H1 (cell line): ENCODE measurements at regions not wholly inside any gene's neighbourhood (a gene's known extent, or its start where the extent isn't known, plus 50 kb on each side); places are given as distances from the start of the nearest gene placed in this dataset.
"Not testable (repeated sequence)": the region's sequence is repeated elsewhere in the genome, so short reads cannot be mapped to it uniquely, and the experiment has no call there.

Experiments
- CTCF ChIA-PET: fragments of 300-600 bp; sonication (Branson Sonifier 250); formaldehyde crosslinking; loops from one replicate; lab custom pipeline; 2021; ENCODE audit not compliant: partially characterized antibody; lab: Charles Lee
- POLR2A ChIA-PET: fragments of 300-600 bp; sonication (Branson Sonifier 250); formaldehyde crosslinking; loops from one replicate; lab custom pipeline; 2021; ENCODE audit warnings: inconsistent platforms; ENCODE audit not compliant: partially characterized antibody; lab: Charles Lee
- DNase-seq, 2 experiments: peaks; one replicate each; pipeline versions ENCODE4 v3.0.0 to v3.0.0-alpha.2; 2010 to 2022; ENCODE audit warnings: low spot score in 2 of 2, low read depth in 1 of 2, mixed read lengths in 1 of 2
- FAIRE-seq: peaks from 2 replicates; lab custom pipeline; 2011; peaks lifted over from hg19 to GRCh38; lab: Jason Lieb, UNC
- H2AFZ ChIP-seq: 2 replicates; pipeline ENCODE4 v1.8.1; 2012; ENCODE audit warnings: low read length, inconsistent platforms
- H2AK5ac ChIP-seq: 2 replicates; pipeline ENCODE4 v1.6.1; 2013; ENCODE audit warnings: low read depth, low read length
- H2BK120ac ChIP-seq: replicated peaks from 2 replicates; pipeline ENCODE3; 2013; ENCODE audit warnings: low read depth, low read length, inconsistent platforms
- H2BK12ac ChIP-seq: 2 replicates; pipeline ENCODE4 v1.6.1; 2013; ENCODE audit warnings: low read depth, low read length
- H2BK15ac ChIP-seq: 2 replicates; pipeline ENCODE4 v1.6.1; 2013; ENCODE audit warnings: low read length
- H2BK20ac ChIP-seq: 2 replicates; pipeline ENCODE4 v1.6.1; 2013; ENCODE audit warnings: low read length
- H2BK5ac ChIP-seq: 2 replicates; pipeline ENCODE4 v1.6.1; 2013; ENCODE audit warnings: low read depth, low read length
- H3K14ac ChIP-seq: 2 replicates; pipeline ENCODE4 v1.6.1; 2013; ENCODE audit warnings: inconsistent platforms; ENCODE audit not compliant: insufficient read length
- H3K18ac ChIP-seq: 2 replicates; pipeline ENCODE4 v1.6.1; 2013; ENCODE audit warnings: low read length; ENCODE audit errors: extremely low read depth
- H3K23ac ChIP-seq: 2 replicates; pipeline ENCODE4 v1.6.1; 2013; ENCODE audit warnings: inconsistent platforms; ENCODE audit not compliant: insufficient read length
- H3K23me2 ChIP-seq: 2 replicates; pipeline ENCODE4 v1.6.1; 2013; ENCODE audit warnings: low read depth, low read length
- H3K27ac ChIP-seq: 2 replicates; pipeline ENCODE4 v1.6.1; 2011; ENCODE audit warnings: low read depth, low read length, inconsistent platforms
- H3K27me3 ChIP-seq, 4 experiments: replicated peaks in 1 of 4; 1 replicate in 1 of 4; 2 replicates in 3 of 4; pipeline versions ENCODE4 v1.6.1 to v1.8.1; 2011 to 2013; ENCODE audit warnings: low read length in 3 of 4, mild to moderate bottlenecking in 3 of 4, inconsistent platforms in 2 of 4, mixed read lengths in 2 of 4, moderate library complexity in 1 of 4; ENCODE audit not compliant: control insufficient read depth in 3 of 4, insufficient read depth in 3 of 4; ENCODE audit errors: extremely low read depth in 1 of 4
- H3K36me3 ChIP-seq, 4 experiments: 2 replicates each; pipeline versions ENCODE4 v1.6.1 to v1.8.1; 2011 to 2013; ENCODE audit warnings: mild to moderate bottlenecking in 4 of 4, low read length in 3 of 4, moderate library complexity in 2 of 4, control low read depth in 1 of 4, inconsistent platforms in 1 of 4; ENCODE audit not compliant: insufficient read depth in 4 of 4, control insufficient read depth in 2 of 4
- H3K4ac ChIP-seq: replicated peaks from 2 replicates; pipeline ENCODE3; 2013; ENCODE audit warnings: low read length, low read depth, mixed read lengths, inconsistent platforms; ENCODE audit not compliant: insufficient read length
- H3K4me1 ChIP-seq, 4 experiments: replicated peaks in 1 of 4; 1 replicate in 1 of 4; 2 replicates in 3 of 4; pipeline versions ENCODE4 v1.6.1 to v1.8.1; 2011 to 2013; ENCODE audit warnings: low read length in 3 of 4, inconsistent platforms in 2 of 4, mixed read lengths in 1 of 4; ENCODE audit not compliant: insufficient read depth in 4 of 4, control insufficient read depth in 3 of 4
- H3K4me2 ChIP-seq, 2 experiments: 2 replicates each; pipeline versions ENCODE4 v1.6.1 to v1.8.1; 2011 to 2013; ENCODE audit warnings: low read depth in 2 of 2, low read length in 2 of 2, control low read depth in 1 of 2, inconsistent platforms in 1 of 2, mild to moderate bottlenecking in 1 of 2; ENCODE audit not compliant: insufficient read depth in 1 of 2
- H3K4me3 ChIP-seq, 4 experiments: fragments of 200-600, 300-600 bp in 1 of 4; sonication (generic), shearing (Covaris generic), sonication (Bioruptor Twin) in 1 of 4; 2 replicates each; pipeline versions ENCODE4 v1.5.1 to v1.8.1; 2011 to 2016; ENCODE audit warnings: low read length in 4 of 4, low read depth in 3 of 4, control low read depth in 2 of 4, inconsistent platforms in 2 of 4, mild to moderate bottlenecking in 2 of 4, mixed read lengths in 1 of 4, moderate library complexity in 1 of 4; ENCODE audit not compliant: insufficient read depth in 2 of 4; ENCODE audit errors: extremely low read depth in 1 of 4
- H3K56ac ChIP-seq: replicated peaks from 2 replicates; pipeline ENCODE3; 2013; ENCODE audit warnings: low read depth, mild to moderate bottlenecking, mixed read lengths, low read length, inconsistent platforms; ENCODE audit not compliant: insufficient read length
- H3K79me1 ChIP-seq: 2 replicates; pipeline ENCODE4 v1.6.1; 2013; ENCODE audit warnings: low read depth, low read length, control low read depth
- H3K79me2 ChIP-seq, 2 experiments: 2 replicates each; pipeline versions ENCODE4 v1.6.1 to v1.8.1; 2012 to 2013; ENCODE audit warnings: low read length in 2 of 2, mild to moderate bottlenecking in 2 of 2, inconsistent platforms in 1 of 2; ENCODE audit not compliant: insufficient read depth in 2 of 2, control insufficient read depth in 1 of 2
- H3K9ac ChIP-seq, 4 experiments: replicated peaks in 1 of 4; 1 replicate in 1 of 4; 2 replicates in 3 of 4; pipeline versions ENCODE4 v1.6.1 to v1.8.1; 2011 to 2013; ENCODE audit warnings: low read depth in 3 of 4, low read length in 3 of 4, control low read depth in 2 of 4, mild to moderate bottlenecking in 2 of 4, moderate library complexity in 2 of 4, inconsistent platforms in 1 of 4; ENCODE audit errors: extremely low read depth in 1 of 4
- H3K9me3 ChIP-seq, 2 experiments: 2 replicates each; pipeline versions ENCODE4 v1.6.1 to v1.8.1; 2012 to 2013; ENCODE audit warnings: mild to moderate bottlenecking in 2 of 2, moderate library complexity in 2 of 2, control low read depth in 1 of 2, inconsistent platforms in 1 of 2, low read depth in 1 of 2, low read length in 1 of 2, mixed read lengths in 1 of 2; ENCODE audit not compliant: insufficient read depth in 2 of 2
- H4K20me1 ChIP-seq, 2 experiments: replicated peaks in 1 of 2; 2 replicates each; pipeline versions ENCODE3 to v1.8.1; 2011 to 2013; ENCODE audit warnings: inconsistent platforms in 2 of 2, low read length in 2 of 2, mild to moderate bottlenecking in 1 of 2; ENCODE audit not compliant: insufficient read depth in 2 of 2, control insufficient read depth in 1 of 2
- H4K5ac ChIP-seq: 2 replicates; pipeline ENCODE4 v1.6.1; 2013; ENCODE audit warnings: low read length, low read depth, mixed read lengths, inconsistent platforms; ENCODE audit not compliant: insufficient read length
- H4K8ac ChIP-seq: 2 replicates; pipeline ENCODE4 v1.8.0; 2013; ENCODE audit warnings: mild to moderate bottlenecking, moderate library complexity, low read length, inconsistent platforms; ENCODE audit not compliant: insufficient read depth; ENCODE audit errors: extremely low read depth
- H4K91ac ChIP-seq: replicated peaks from 2 replicates; pipeline ENCODE3; 2013; ENCODE audit warnings: low read length, mixed read lengths, inconsistent platforms; ENCODE audit not compliant: insufficient read length
- WGBS, 2 experiments: shearing (Covaris generic) in 1 of 2; methylation state at CpG; one replicate each; pipeline versions ENCODE4 v1.1.6 to v1.1.7; 2013 to 2015; ENCODE audit warnings: low lambda C conversion rate in 2 of 2, mixed read lengths in 2 of 2, inconsistent platforms in 1 of 2, low coverage in 1 of 2, missing lambda C conversion rate in 1 of 2; ENCODE audit not compliant: insufficient replicate concordance in 2 of 2, insufficient coverage in 1 of 2, insufficient read length in 1 of 2; ENCODE audit errors: extremely low coverage in 1 of 2, missing lambda C conversion rate in 1 of 2; 5-methylcytosine and 5-hydroxymethylcytosine counted together

DNA sequence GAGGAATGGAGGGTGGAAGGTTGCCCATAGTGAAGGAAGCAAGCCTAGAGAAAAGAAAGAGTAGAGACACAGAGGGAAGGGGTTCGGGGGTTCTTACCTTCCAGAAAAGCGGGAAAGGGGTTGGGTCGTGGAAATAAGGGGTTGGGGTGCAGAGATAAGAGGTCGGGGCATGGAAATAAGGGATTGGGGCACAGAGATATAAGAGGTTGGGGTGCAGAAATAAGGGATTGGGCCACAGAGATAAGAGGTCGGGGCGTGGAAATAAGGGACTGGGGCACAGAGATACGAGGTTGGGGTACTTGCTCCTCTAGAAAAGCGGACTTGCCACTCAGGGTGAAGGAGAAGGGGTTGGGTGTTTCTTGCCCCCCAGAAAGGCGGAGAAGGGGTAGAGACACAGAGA, 74.2 kb upstream of the GRPR start:
- H4K5ac ChIP-seq, H3K79me2 ChIP-seq, H3K56ac ChIP-seq, H3K4me1 ChIP-seq, H3K36me3 ChIP-seq, H4K91ac ChIP-seq, H3K27ac ChIP-seq, H4K8ac ChIP-seq, H3K14ac ChIP-seq, H3K4ac ChIP-seq, H2BK120ac ChIP-seq, H3K23me2 ChIP-seq, H4K20me1 ChIP-seq, H3K9ac ChIP-seq, POLR2A ChIA-PET, H2BK5ac ChIP-seq, H3K4me3 ChIP-seq, H3K23ac ChIP-seq, H3K9me3 ChIP-seq, H2BK12ac ChIP-seq, H3K79me1 ChIP-seq, FAIRE-seq, H2BK20ac ChIP-seq, DNase-seq, H3K18ac ChIP-seq, H2BK15ac ChIP-seq, CTCF ChIA-PET, H2AFZ ChIP-seq, H3K4me2 ChIP-seq, H2AK5ac ChIP-seq, H3K27me3 ChIP-seq: not testable (repeated sequence)
- WGBS, 2 experiments, result 96% methylated on average over 3 of the region's 9 CpGs; no CpG with 5 or more reads in 1 of the 2 experiments
